ENCODE measurements at regions not wholly inside any gene's neighbourhood (a gene's known extent, or its start where the extent isn't known, plus 50 kb on each side); places are given as distances from the start of the nearest gene placed in this dataset.

- no peak for TF ChIP-seq EZH2phosphoT487 (IDR thresholded peaks at IDR 0.05; ENCODE audit: borderline replicate concordance)
- TF ChIP-seq, protein P1, sequence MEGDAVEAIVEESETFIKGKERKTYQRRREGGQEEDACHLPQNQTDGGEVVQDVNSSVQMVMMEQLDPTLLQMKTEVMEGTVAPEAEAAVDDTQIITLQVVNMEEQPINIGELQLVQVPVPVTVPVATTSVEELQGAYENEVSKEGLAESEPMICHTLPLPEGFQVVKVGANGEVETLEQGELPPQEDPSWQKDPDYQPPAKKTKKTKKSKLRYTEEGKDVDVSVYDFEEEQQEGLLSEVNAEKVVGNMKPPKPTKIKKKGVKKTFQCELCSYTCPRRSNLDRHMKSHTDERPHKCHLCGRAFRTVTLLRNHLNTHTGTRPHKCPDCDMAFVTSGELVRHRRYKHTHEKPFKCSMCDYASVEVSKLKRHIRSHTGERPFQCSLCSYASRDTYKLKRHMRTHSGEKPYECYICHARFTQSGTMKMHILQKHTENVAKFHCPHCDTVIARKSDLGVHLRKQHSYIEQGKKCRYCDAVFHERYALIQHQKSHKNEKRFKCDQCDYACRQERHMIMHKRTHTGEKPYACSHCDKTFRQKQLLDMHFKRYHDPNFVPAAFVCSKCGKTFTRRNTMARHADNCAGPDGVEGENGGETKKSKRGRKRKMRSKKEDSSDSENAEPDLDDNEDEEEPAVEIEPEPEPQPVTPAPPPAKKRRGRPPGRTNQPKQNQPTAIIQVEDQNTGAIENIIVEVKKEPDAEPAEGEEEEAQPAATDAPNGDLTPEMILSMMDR (conservative IDR thresholded peaks at IDR 0.05; ENCODE audit: low read length) = no peak
- H3K27me3 ChIP-seq (ENCODE audit: insufficient read depth, low read length, poor library complexity, severe bottlenecking) = no peaks in the 10 kb centered on the region
These were observed 1015.1 kb downstream of the TLE4 start for GRCh38 chr9:80586786-80587330.

DNA sequence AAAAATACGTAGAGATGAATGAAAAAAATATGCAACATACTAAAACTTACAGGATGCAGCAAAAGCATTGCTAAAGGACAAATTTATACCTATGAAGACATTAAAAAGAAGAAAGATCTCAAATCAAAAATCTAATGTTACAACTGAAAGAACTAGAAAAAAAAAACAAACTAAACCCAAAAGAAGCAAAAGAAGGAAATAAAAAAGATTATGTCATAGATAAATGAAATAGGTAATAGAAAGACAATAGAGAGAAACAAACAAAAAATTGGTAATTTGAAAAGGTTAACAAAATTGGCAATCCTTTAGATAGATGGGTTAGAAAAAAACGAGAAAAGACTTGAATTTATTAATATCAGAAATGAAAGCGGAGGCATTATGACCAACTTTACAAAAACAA is 1000.2 kb downstream of the TLE4 start:
- Histone ChIP-seq H3K9ac (ENCODE audit: low read depth, low read length, poor library complexity, severe bottlenecking) (no peak overlapping the region), H3F3A (ENCODE audit: low read depth) (no peaks in the 10 kb centered on the region), H3K4me2 (ENCODE audit: low read depth, low read length, poor library complexity, severe bottlenecking) (no peak overlapping the region), H3K79me2 (ENCODE audit: insufficient read depth, low read length) (no peaks in the 10 kb centered on the region), H3K4me3 (ENCODE audit: low read length, poor library complexity, severe bottlenecking) (no peak overlapping the region), H2AFZ (ENCODE audit: low read length) (no peak overlapping the region), H3K9me3 (ENCODE audit: insufficient read depth, low read depth, low read length) (peaks cover 16% of the 10 kb centered on the region), H3K4me1 (ENCODE audit: insufficient read depth, low read length, poor library complexity, severe bottlenecking) (no peaks in the 10 kb centered on the region), H4K20me1 (ENCODE audit: insufficient read depth, low read length, poor library complexity, severe bottlenecking) (no peaks in the 10 kb centered on the region), H3K36me3 (ENCODE audit: insufficient read depth, low read length) (no peaks in the 10 kb centered on the region), H3K27me3 (ENCODE audit: insufficient read depth, low read length, poor library complexity, severe bottlenecking) (no peaks in the 10 kb centered on the region), H3K9me2 (replicated peaks; ENCODE audit: low read depth, low read length) (no peaks in the 10 kb centered on the region)
- TF ChIP-seq EZH2phosphoT487 (IDR thresholded peaks at IDR 0.05; ENCODE audit: borderline replicate concordance) = no peak
- TF ChIP-seq, protein P1 (conservative IDR thresholded peaks at IDR 0.05; ENCODE audit: low read length) = no peak

More at GRCh38 chr9:80586786-80587330, 1015.1 kb downstream of the TLE4 start:
- H3K4me3 ChIP-seq (ENCODE audit: low read length, poor library complexity, severe bottlenecking) = no peak overlapping the region
- no peaks in the 10 kb centered on the region for H3K9me3 ChIP-seq (ENCODE audit: insufficient read depth, low read depth, low read length)
- H2AFZ ChIP-seq (ENCODE audit: low read length) = no peak overlapping the region
- no peaks in the 10 kb centered on the region for H3F3A ChIP-seq (ENCODE audit: low read depth)
- no peaks in the 10 kb centered on the region for H4K20me1 ChIP-seq (ENCODE audit: insufficient read depth, low read length, poor library complexity, severe bottlenecking)
- no peak overlapping the region for H3K9ac ChIP-seq (ENCODE audit: low read depth, low read length, poor library complexity, severe bottlenecking)
- no peaks in the 10 kb centered on the region for H3K36me3 ChIP-seq (ENCODE audit: insufficient read depth, low read length)
- no peaks in the 10 kb centered on the region for H3K9me2 ChIP-seq (replicated peaks; ENCODE audit: low read depth, low read length)
- H3K79me2 ChIP-seq (ENCODE audit: insufficient read depth, low read length) = no peaks in the 10 kb centered on the region
- no peak overlapping the region for H3K4me2 ChIP-seq (ENCODE audit: low read depth, low read length, poor library complexity, severe bottlenecking)
- H3K4me1 ChIP-seq (ENCODE audit: insufficient read depth, low read length, poor library complexity, severe bottlenecking) = no peaks in the 10 kb centered on the region

GRCh38 chr9:80569236-80569635 is 997.5 kb downstream of the TLE4 start:
- Histone ChIP-seq H3K79me2 (ENCODE audit: insufficient read depth, low read length) (no peaks in the 10 kb centered on the region), H3K4me3 (ENCODE audit: low read length, poor library complexity, severe bottlenecking) (no peak overlapping the region), H3K4me1 (ENCODE audit: insufficient read depth, low read length, poor library complexity, severe bottlenecking) (no peaks in the 10 kb centered on the region), H3F3A (ENCODE audit: low read depth) (no peaks in the 10 kb centered on the region), H3K9me2 (replicated peaks; ENCODE audit: low read depth, low read length) (no peaks in the 10 kb centered on the region), H4K20me1 (ENCODE audit: insufficient read depth, low read length, poor library complexity, severe bottlenecking) (no peaks in the 10 kb centered on the region), H3K36me3 (ENCODE audit: insufficient read depth, low read length) (no peaks in the 10 kb centered on the region), H3K9ac (ENCODE audit: low read depth, low read length, poor library complexity, severe bottlenecking) (no peak overlapping the region), H3K27me3 (ENCODE audit: insufficient read depth, low read length, poor library complexity, severe bottlenecking) (no peaks in the 10 kb centered on the region), H2AFZ (ENCODE audit: low read length) (no peak overlapping the region), H3K4me2 (ENCODE audit: low read depth, low read length, poor library complexity, severe bottlenecking) (no peak overlapping the region), H3K9me3 (ENCODE audit: insufficient read depth, low read depth, low read length) (peaks cover 16% of the 10 kb centered on the region)
- TF ChIP-seq EZH2phosphoT487 (IDR thresholded peaks at IDR 0.05; ENCODE audit: borderline replicate concordance) = no peak
- TF ChIP-seq, protein P1 (conservative IDR thresholded peaks at IDR 0.05; ENCODE audit: low read length) = no peak

All from Loucy (cell line).